ENCODE measurements at regions not wholly inside any gene's neighbourhood (a gene's known extent, or its start where the extent isn't known, plus 50 kb on each side); places are given as distances from the start of the nearest gene placed in this dataset.

GRCh38 chr2:47657886-47658489, 87.2 kb upstream of the KCNK12 start:
- TF ChIP-seq CTCF (IDR thresholded peaks at IDR 0.05): no peak
- no peak for TF ChIP-seq POLR2A (IDR thresholded peaks at IDR 0.05)

Measured in vagina (tissue), 2 donors.